A673 (cell line): ENCODE measurements at regions not wholly inside any gene's neighbourhood (a gene's known extent, or its start where the extent isn't known, plus 50 kb on each side); places are given as distances from the start of the nearest gene placed in this dataset.

ENCODE experiments used
- BruUV-seq: library from RNA; stranded (reverse); fragments of 400-500 nt; replicated peaks from 2 replicates; lab custom pipeline; 2021; lab: Mats Ljungman, UMichigan
- CTCF ChIA-PET: fragments of 300-600 bp; sonication (Branson Sonifier 250); formaldehyde crosslinking; loops from one replicate; lab custom pipeline; 2022; ENCODE audit warnings: antibody characterized with exemption; lab: Charles Lee
- POLR2A ChIA-PET: fragments of 300-600 bp; sonication (Branson Sonifier 250); formaldehyde crosslinking; loops from one replicate; lab custom pipeline; 2022; ENCODE audit warnings: antibody characterized with exemption; ENCODE audit not compliant: low non-redundant PET; lab: Charles Lee
- DNase-seq: peaks from one replicate; pipeline ENCODE4 v3.0.0-alpha.2; 2015; ENCODE audit warnings: low spot score
- H3K27ac ChIP-seq: fragments of 200-600 bp; sonication (generic); 2 replicates; pipeline ENCODE4 v1.5.1; 2016; ENCODE audit warnings: mixed run types, low read depth, mild to moderate bottlenecking, mixed read lengths, antibody characterized with exemption, low read length; ENCODE audit not compliant: poor library complexity, severe bottlenecking
- H3K27me3 ChIP-seq: fragments of 200-600 bp; sonication (generic); replicated peaks from 2 replicates; pipeline ENCODE4 v1.6.1; 2017; ENCODE audit warnings: mixed run types, low read depth, mild to moderate bottlenecking, mixed read lengths, antibody characterized with exemption, low read length; ENCODE audit not compliant: insufficient read depth, poor library complexity
- H3K36me3 ChIP-seq: fragments of 200-600 bp; sonication (generic); 2 replicates; pipeline ENCODE4 v1.6.1; 2016; ENCODE audit warnings: mixed run types, mild to moderate bottlenecking, mixed read lengths, antibody characterized with exemption, low read length; ENCODE audit not compliant: insufficient read depth, poor library complexity, severe bottlenecking
- H3K4me1 ChIP-seq: fragments of 200-600 bp; sonication (generic); 2 replicates; pipeline ENCODE4 v1.6.1; 2017; ENCODE audit warnings: mixed run types, mild to moderate bottlenecking, mixed read lengths, antibody characterized with exemption, low read length; ENCODE audit not compliant: insufficient read depth, poor library complexity, severe bottlenecking
- H3K4me3 ChIP-seq: fragments of 200-600 bp; sonication (generic); 2 replicates; pipeline ENCODE4 v1.5.1; 2016; ENCODE audit warnings: low read depth, mixed run types, mild to moderate bottlenecking, mixed read lengths, low read length; ENCODE audit not compliant: poor library complexity, severe bottlenecking
- H3K9me3 ChIP-seq: fragments of 200-600 bp; sonication (generic); 2 replicates; pipeline ENCODE4 v1.6.1; 2016; ENCODE audit warnings: mixed run types, low read depth, mild to moderate bottlenecking, mixed read lengths, antibody characterized with exemption, low read length; ENCODE audit not compliant: poor library complexity, severe bottlenecking
- EZH2 ChIP-seq: fragments of 200-600 bp; sonication (generic); IDR thresholded peaks from 2 replicates; pipeline ENCODE4 v1.6.1; 2017; ENCODE audit warnings: borderline replicate concordance, low read depth, mild to moderate bottlenecking, mixed read lengths, antibody characterized with exemption, low read length; ENCODE audit not compliant: poor library complexity, severe bottlenecking
- intact Hi-C: fragments of 100-400 bp; cut with micrococcal nuclease; formaldehyde crosslinking; loops from one replicate; pipeline ENCODE4 v1.10.0; 2022; ENCODE audit not compliant: unreplicated experiment
- TF ChIP-seq, protein P1 (sequence below): fragments of 300-800, 200-600 bp; sonication (generic); conservative IDR thresholded peaks from 2 replicates; pipeline ENCODE4 v1.5.1; 2017; ENCODE audit warnings: low read depth, mild to moderate bottlenecking, antibody characterized with exemption, low read length, moderate library complexity, mixed read lengths

DNA sequence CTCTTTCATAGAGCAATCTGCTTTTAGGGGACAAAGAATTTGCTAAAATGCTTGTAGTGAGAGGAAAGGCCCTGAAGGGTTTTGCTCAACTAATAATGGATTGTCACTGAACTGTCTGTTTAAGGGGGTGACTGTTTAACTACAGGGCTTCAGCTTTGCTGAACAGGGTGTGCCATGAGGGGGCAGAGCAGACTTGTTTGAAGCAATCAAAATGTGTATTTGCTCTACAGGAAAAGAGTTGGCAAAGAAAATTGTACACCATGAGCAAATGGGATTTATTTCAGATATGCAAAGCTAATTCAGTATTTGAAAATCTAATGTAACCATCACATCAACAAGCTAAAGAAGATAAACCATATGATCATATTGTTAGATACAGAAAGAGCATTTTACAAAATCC lies 154.3 kb downstream of the GABRG2 start:
- TF ChIP-seq, protein P1, sequence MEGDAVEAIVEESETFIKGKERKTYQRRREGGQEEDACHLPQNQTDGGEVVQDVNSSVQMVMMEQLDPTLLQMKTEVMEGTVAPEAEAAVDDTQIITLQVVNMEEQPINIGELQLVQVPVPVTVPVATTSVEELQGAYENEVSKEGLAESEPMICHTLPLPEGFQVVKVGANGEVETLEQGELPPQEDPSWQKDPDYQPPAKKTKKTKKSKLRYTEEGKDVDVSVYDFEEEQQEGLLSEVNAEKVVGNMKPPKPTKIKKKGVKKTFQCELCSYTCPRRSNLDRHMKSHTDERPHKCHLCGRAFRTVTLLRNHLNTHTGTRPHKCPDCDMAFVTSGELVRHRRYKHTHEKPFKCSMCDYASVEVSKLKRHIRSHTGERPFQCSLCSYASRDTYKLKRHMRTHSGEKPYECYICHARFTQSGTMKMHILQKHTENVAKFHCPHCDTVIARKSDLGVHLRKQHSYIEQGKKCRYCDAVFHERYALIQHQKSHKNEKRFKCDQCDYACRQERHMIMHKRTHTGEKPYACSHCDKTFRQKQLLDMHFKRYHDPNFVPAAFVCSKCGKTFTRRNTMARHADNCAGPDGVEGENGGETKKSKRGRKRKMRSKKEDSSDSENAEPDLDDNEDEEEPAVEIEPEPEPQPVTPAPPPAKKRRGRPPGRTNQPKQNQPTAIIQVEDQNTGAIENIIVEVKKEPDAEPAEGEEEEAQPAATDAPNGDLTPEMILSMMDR = no peak
- no peak for TF ChIP-seq EZH2
- H3K36me3 ChIP-seq = no peaks in the 10 kb centered on the region
- CTCF ChIA-PET = interaction anchor here (0.6 to 0.7 kb wide), 2 partner anchors 10 to 1025 kb away, joined by 3 read pairs; no protein-coding TSS in a partner anchor
- no peaks in the 10 kb centered on the region for H3K4me1 ChIP-seq
- peak; percentile 0 for DNase-seq
- POLR2A ChIA-PET = no interaction called here
- BruUV-seq = no TSS peak
- intact Hi-C loops = no loop called here
- no peaks in the 10 kb centered on the region for H3K9me3 ChIP-seq
- H3K27ac ChIP-seq = no peak overlapping the region
- no peak overlapping the region for H3K4me3 ChIP-seq
- H3K27me3 ChIP-seq = no peaks in the 10 kb centered on the region

DNA sequence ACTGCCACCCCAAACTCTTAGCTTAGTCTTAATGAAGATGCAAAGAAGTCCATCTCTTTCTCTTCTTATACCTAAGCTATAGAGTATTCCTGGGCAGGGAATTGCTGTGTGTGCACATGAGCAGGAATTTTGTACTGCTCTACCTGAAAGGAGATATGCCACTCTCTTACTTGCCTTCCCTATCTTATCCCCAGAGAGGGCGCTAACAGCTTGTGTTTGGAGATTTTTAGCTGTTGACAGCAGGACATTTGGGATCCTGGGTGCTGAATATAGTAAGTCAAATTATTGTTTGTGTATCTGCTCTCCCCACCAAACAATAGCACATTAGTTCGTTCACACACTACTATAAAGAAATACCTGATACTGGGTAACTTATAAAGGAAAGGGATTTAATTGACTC lies 159.5 kb downstream of the GABRG2 start:
- no peaks in the 10 kb centered on the region for H3K36me3 ChIP-seq
- no peak overlapping the region for H3K27ac ChIP-seq
- H3K4me1 ChIP-seq = no peaks in the 10 kb centered on the region
- POLR2A ChIA-PET = no interaction called here
- CTCF ChIA-PET = no interaction called here
- DNase-seq = peak; percentile 29
- intact Hi-C loops = no loop called here
- no peaks in the 10 kb centered on the region for H3K9me3 ChIP-seq
- no peaks in the 10 kb centered on the region for H3K27me3 ChIP-seq
- TF ChIP-seq, protein P1 = peak; percentile 46
- no peak for TF ChIP-seq EZH2
- BruUV-seq = no TSS peak
- H3K4me3 ChIP-seq = no peak overlapping the region

DNA sequence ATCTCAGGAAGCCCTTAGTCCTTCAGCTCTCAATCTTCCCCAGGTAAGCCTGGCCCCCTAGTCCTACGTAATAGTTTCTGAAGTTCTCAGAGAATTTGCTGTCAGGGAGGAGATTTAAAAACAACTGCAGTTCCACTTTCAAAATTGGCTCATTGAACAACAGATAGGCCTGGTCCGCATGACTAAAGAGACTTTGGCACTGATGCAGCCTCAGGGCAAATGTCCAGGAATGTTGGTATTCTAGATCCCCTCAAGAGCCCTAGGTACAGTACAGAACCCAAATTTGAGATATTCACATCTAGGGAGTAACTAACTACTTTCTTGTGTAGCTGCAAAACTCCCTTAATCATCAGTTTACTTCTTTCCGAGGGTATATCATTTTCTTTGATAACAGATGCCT lies 162.8 kb downstream of the GABRG2 start:
- H3K4me3 ChIP-seq = no peak overlapping the region
- TF ChIP-seq, protein P1 = no peak
- TF ChIP-seq EZH2 = no peak
- intact Hi-C loops = no loop called here
- no peak overlapping the region for H3K27ac ChIP-seq
- H3K4me1 ChIP-seq = no peaks in the 10 kb centered on the region
- DNase-seq = no peak
- no peaks in the 10 kb centered on the region for H3K9me3 ChIP-seq
- no peaks in the 10 kb centered on the region for H3K27me3 ChIP-seq
- ChIA-PET POLR2A (no interaction called here), CTCF (no interaction called here)
- no TSS peak for BruUV-seq
- H3K36me3 ChIP-seq = no peaks in the 10 kb centered on the region
